ENCODE measurements at regions not wholly inside any gene's neighbourhood (a gene's known extent, or its start where the extent isn't known, plus 50 kb on each side); places are given as distances from the start of the nearest gene placed in this dataset.

DNA sequence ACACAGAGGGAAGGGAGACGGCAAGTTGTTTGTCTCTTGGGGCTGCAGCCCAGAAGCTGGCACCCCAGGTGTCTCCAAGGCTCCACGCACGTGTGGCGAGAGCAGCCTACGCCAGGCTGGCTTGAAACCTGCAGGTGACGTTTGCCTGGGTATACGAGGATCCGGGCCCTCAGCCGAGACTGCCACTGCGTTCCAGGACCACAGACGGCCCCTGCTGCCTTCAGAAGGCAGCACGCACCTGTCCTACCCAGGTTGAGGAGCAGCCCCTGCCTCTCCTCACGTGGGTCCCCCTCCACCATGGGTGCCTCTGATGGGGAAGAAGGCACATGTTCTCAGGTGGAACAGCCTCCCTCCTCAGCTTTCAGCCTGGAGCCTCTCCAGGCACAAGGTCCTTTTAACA is 75.3 kb upstream of the PRR20G start:
- H3K9me3 ChIP-seq = no peaks in the 10 kb centered on the region
- intact Hi-C loops (cut with DNase I) = no loop called here
- H3K4me3 ChIP-seq = no peak overlapping the region
- TF ChIP-seq POLR2A (IDR thresholded peaks at IDR 0.05) = no peak
- TF ChIP-seq, protein P1, sequence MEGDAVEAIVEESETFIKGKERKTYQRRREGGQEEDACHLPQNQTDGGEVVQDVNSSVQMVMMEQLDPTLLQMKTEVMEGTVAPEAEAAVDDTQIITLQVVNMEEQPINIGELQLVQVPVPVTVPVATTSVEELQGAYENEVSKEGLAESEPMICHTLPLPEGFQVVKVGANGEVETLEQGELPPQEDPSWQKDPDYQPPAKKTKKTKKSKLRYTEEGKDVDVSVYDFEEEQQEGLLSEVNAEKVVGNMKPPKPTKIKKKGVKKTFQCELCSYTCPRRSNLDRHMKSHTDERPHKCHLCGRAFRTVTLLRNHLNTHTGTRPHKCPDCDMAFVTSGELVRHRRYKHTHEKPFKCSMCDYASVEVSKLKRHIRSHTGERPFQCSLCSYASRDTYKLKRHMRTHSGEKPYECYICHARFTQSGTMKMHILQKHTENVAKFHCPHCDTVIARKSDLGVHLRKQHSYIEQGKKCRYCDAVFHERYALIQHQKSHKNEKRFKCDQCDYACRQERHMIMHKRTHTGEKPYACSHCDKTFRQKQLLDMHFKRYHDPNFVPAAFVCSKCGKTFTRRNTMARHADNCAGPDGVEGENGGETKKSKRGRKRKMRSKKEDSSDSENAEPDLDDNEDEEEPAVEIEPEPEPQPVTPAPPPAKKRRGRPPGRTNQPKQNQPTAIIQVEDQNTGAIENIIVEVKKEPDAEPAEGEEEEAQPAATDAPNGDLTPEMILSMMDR (IDR thresholded peaks at IDR 0.05) = no peak
- no peaks in the 10 kb centered on the region for H3K36me3 ChIP-seq
- H3K27ac ChIP-seq = no peak overlapping the region
- no peaks in the 10 kb centered on the region for H3K4me1 ChIP-seq
- DNase-seq = no peak
- H3K27me3 ChIP-seq = peaks cover 0 to 47% (median 0%) of the 10 kb centered on the region in 4 donors
- 45 to 52% methylated on average over 2 to 8 of the region's 13 CpGs for WGBS, 2 donors

DNA sequence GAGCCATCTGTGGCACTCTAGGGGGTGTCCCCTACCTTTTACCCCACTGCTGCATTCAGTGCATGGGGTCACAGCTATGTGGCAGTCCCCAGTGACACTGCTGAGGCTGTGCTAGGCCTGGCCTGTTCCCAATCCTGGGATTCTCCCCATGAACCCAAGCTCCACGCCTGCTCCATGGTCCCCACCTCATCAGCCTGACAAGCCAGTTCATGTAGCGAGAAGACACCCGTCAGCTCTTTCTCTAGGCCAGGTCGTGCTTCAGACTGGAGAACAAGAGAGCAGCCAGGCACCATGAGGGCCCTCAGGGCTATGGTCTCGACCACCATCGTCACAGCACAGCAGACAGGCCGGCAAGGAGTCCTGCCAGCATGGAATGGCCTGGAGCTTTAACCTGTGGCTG is 72.8 kb upstream of the PRR20G start:
- TF ChIP-seq POLR2A (IDR thresholded peaks at IDR 0.05) = no peak
- TF ChIP-seq, protein P1 (IDR thresholded peaks at IDR 0.05) = no peak
- no peak overlapping the region for H3K27ac ChIP-seq
- H3K4me3 ChIP-seq = no peak overlapping the region
- H3K36me3 ChIP-seq = no peaks in the 10 kb centered on the region
- H3K9me3 ChIP-seq = peaks cover 0 to 11% (median 9%) of the 10 kb centered on the region in 3 donors
- peaks cover 0 to 31% (median 0%) of the 10 kb centered on the region in 4 donors for H3K27me3 ChIP-seq
- no peak for DNase-seq
- intact Hi-C loops (cut with DNase I) = no loop called here
- WGBS, 2 donors = 70% methylated on average over 4 of the region's 7 CpGs; no CpG with 5 or more reads in 1 of the 2 donors
- H3K4me1 ChIP-seq = no peaks in the 10 kb centered on the region

DNA sequence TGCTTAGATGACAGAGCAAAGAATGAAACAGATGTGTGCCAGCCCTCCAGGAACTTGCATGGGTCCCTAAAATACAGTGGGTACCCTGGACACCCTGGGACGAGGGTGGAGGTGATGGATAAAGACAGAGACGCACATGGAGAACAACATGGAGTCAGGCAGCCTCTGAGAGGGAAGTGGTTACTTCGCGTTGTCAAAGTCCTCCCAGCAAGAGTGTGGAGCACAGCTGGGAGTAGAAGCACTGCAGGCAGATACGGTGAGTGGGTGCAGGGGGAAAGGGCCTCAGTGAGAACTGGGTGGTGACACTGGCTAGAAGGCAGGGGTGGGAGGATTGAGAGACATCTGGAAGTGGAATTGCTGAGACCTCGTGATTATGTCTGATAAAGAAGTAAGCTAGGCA is 70.8 kb upstream of the PRR20G start:
- 59 to 70% methylated on average over 3 to 6 of the region's 6 CpGs for WGBS, 2 donors
- intact Hi-C loops (cut with DNase I) = no loop called here

DNA sequence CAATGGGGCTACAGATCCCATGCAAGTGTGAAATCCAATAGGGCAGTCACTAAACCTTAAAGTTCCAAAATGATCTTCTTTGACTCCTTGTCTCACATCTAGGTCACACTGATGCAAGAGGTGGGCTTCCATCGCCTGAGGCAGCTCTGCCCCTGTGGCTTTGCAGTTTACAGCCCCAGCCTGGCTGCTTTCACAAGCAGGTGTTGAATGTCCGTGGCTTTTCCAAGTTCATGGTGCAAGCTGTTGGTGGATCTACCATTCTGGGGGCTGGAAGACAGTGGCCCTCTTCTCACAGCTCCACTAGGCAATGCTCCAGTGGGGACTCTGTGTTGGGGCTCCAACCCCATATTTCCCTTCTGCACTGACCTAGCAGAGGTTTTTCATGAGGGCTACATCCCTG is 68.5 kb upstream of the PRR20G start:
- no peak overlapping the region for H3K4me3 ChIP-seq
- TF ChIP-seq, protein P1 (IDR thresholded peaks at IDR 0.05) = no peak
- TF ChIP-seq POLR2A (IDR thresholded peaks at IDR 0.05) = no peak
- H3K27ac ChIP-seq = no peak overlapping the region
- H3K9me3 ChIP-seq = peaks cover 0 to 11% (median 9%) of the 10 kb centered on the region in 3 donors
- intact Hi-C loops (cut with DNase I) = no loop called here
- H3K27me3 ChIP-seq = peaks cover 0 to 13% (median 0%) of the 10 kb centered on the region in 4 donors
- no peaks in the 10 kb centered on the region for H3K4me1 ChIP-seq
- no peaks in the 10 kb centered on the region for H3K36me3 ChIP-seq
- WGBS, 2 donors = 56% methylated on average over 2 of the region's 2 CpGs; no CpG with 5 or more reads in 1 of the 2 donors
- no peak for DNase-seq

More for the DNA sequence above, 70.8 kb upstream of the PRR20G start:
- H3K27me3 ChIP-seq = peaks cover 0 to 18% (median 0%) of the 10 kb centered on the region in 4 donors
- H3K4me1 ChIP-seq = no peaks in the 10 kb centered on the region
- no peak overlapping the region for H3K4me3 ChIP-seq
- H3K27ac ChIP-seq = no peak overlapping the region
- no peak for DNase-seq
- H3K9me3 ChIP-seq = peaks cover 0 to 11% (median 9%) of the 10 kb centered on the region in 3 donors
- no peaks in the 10 kb centered on the region for H3K36me3 ChIP-seq
- no peak for TF ChIP-seq POLR2A (IDR thresholded peaks at IDR 0.05)
- TF ChIP-seq, protein P1 (IDR thresholded peaks at IDR 0.05) = no peak

DNA sequence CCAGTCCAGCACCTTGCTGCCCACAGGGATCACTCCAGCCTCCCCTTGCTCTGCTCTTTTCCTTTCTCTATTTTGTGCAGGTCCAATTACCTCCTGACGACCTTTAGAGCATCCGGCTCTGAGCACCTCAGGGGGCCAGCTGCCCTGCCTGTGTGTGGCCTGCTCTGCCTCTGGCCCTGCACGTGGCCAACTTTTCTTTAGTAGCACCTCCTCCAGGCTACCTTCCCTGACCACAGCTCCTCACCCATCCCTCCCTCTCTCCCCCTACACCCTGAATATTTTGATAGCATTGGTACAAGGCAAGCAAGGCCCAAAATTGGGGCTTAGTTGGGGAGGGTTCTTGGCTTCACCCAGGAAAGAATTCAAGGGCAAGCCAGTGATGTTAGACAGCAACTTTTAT is 66.9 kb upstream of the PRR20G start:
- WGBS, 2 donors = 63 to 67% methylated on average over 3 of the region's 3 CpGs
- DNase-seq = no peak
- H3K4me1 ChIP-seq = no peaks in the 10 kb centered on the region
- H3K36me3 ChIP-seq = no peaks in the 10 kb centered on the region
- H3K27ac ChIP-seq = no peak overlapping the region
- intact Hi-C loops (cut with DNase I) = no loop called here
- TF ChIP-seq, protein P1 (IDR thresholded peaks at IDR 0.05) = no peak
- no peak for TF ChIP-seq POLR2A (IDR thresholded peaks at IDR 0.05)
- H3K9me3 ChIP-seq = peaks cover 0 to 11% (median 9%) of the 10 kb centered on the region in 3 donors
- no peak overlapping the region for H3K4me3 ChIP-seq
- peaks cover 0 to 29% (median 0%) of the 10 kb centered on the region in 4 donors for H3K27me3 ChIP-seq

Data from esophagus squamous epithelium (tissue), 5 donors.